ENCODE measurements at regions not wholly inside any gene's neighbourhood (a gene's known extent, or its start where the extent isn't known, plus 50 kb on each side); places are given as distances from the start of the nearest gene placed in this dataset.

GRCh38 chr1:228903434-228904071 is 168.3 kb downstream of the RHOU start:
- DNase-seq (ENCODE audit: low spot score), result no peak
- no peak for TF ChIP-seq CTCF (IDR thresholded peaks at IDR 0.05; ENCODE audit: extremely low read depth, missing control alignments)

- TF ChIP-seq CTCF (IDR thresholded peaks at IDR 0.05; ENCODE audit: extremely low read depth, missing control alignments), result no peak
- DNase-seq (ENCODE audit: low spot score), result no peak
Observed at GRCh38 chr1:228904222-228904621, 168.9 kb downstream of the RHOU start.

- no peak for TF ChIP-seq CTCF (IDR thresholded peaks at IDR 0.05; ENCODE audit: extremely low read depth, missing control alignments)
- no peak for DNase-seq (ENCODE audit: low spot score)
Observed at GRCh38 chr1:228905701-228906101, 170.4 kb downstream of the RHOU start.

GRCh38 chr1:228906223-228906860 is 171.1 kb downstream of the RHOU start:
- no peak for DNase-seq (ENCODE audit: low spot score)
- TF ChIP-seq CTCF (IDR thresholded peaks at IDR 0.05; ENCODE audit: extremely low read depth, missing control alignments), result no peak

GRCh38 chr1:228911225-228912210 is 176.2 kb downstream of the RHOU start:
- no peak for TF ChIP-seq CTCF (IDR thresholded peaks at IDR 0.05; ENCODE audit: extremely low read depth, missing control alignments)
- DNase-seq (ENCODE audit: low spot score), result no peak

- TF ChIP-seq CTCF (IDR thresholded peaks at IDR 0.05; ENCODE audit: extremely low read depth, missing control alignments), result no peak
- no peak for DNase-seq (ENCODE audit: low spot score)
Observed at GRCh38 chr1:228913626-228914414, 178.5 kb downstream of the RHOU start.

Measured in GM20000 (cell line).